GM19351 (cell line): ENCODE measurements at regions not wholly inside any gene's neighbourhood (a gene's known extent, or its start where the extent isn't known, plus 50 kb on each side); places are given as distances from the start of the nearest gene placed in this dataset.
"Not testable (repeated sequence)": the region's sequence is repeated elsewhere in the genome, so short reads cannot be mapped to it uniquely, and the experiment has no call there.

Experiments used
- ATAC-seq: cut with Tn5 transposase; IDR thresholded peaks from one replicate; pipeline ENCODE4 v1.9.1; 2021; ENCODE audit warnings: mild to moderate bottlenecking, moderate library complexity; ENCODE audit not compliant: unreplicated experiment

DNA sequence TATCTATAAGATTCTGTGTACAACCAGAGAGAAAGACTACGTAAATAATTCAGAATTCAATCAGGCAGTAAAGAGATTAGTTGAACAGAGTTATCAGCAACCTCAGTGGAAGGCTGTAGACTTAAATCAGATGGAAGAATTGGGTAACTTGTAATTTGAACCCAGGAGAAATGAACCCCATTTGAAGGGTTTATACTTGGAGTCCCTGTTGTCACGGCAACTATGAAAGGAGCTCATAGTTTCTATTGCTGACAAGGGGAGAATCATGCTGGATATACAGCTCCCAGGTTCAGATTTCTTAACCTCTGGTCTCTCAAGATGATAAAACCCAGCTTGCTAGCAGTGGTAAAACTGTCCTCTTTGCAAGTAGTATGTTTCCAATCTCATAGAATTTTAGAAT is 54.4 kb upstream of the BMP4 start:
- ATAC-seq = no peak

GRCh38 chr14:54023027-54023426 is 66.4 kb upstream of the BMP4 start:
- no peak for ATAC-seq

- ATAC-seq = no peak
Measured at GRCh38 chr14:54025661-54026060, 69.0 kb upstream of the BMP4 start.

DNA sequence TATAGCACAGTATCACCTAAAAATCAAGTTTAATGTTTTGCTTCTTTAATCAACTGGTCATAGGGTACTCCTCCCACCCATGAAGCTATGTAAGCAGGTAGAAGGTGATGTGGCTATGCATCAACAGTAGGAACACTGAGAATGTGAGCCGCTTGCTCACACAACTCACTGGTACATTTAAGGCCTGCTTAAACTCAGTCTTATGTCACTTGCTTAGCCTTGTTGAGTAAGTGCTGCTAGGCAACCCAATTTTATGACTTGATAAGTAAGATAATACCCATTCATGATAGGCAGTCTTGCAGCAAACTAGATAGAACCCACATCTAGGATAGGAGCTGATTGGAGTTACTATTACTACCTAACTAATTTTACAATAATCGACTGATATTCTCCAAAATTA is 70.0 kb upstream of the BMP4 start:
- no peak for ATAC-seq

- ATAC-seq = not testable (repeated sequence)
Measured at GRCh38 chr14:54030996-54031395, 74.4 kb upstream of the BMP4 start.

DNA sequence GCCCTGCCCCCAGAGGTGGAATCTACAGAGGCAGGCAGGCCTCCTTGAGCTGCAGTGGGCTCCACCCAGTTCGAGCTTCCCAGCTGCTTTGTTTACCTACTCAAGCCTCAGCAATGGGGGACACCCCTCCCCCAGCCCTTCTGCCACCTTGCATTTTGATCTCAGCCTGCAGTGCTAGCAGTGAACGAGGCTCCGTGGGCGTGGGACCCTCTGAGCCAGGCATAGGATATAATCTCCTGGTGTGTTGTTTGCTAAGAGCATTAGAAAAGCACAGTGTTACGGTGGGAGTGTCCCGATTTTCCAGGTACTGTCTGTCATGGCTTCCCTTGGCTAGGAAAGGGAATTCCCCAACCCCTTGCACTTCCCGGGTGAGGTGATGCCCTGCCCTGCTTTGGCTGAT is 76.7 kb upstream of the BMP4 start:
- ATAC-seq = not testable (repeated sequence)

GRCh38 chr14:54038724-54039123 is 82.1 kb upstream of the BMP4 start:
- no peak for ATAC-seq

DNA sequence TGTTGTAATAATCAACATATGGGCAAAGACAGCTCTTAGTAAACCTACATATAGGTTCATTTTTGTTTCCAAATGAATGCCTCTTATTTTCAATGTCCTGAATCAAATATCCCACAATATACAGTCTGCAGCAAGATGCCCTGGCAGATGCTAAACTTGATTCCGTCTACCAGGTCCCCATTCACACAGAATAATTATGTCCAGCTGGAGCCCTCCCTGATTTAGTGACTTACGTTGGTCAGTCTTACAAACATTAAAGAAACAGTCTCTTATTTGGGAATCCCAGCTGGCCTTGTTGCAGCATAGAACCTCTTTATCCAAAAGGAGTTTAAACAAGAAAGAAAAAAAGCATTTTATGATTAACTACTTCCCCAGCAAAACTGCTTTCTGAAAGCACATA is 82.7 kb upstream of the BMP4 start:
- ATAC-seq = no peak

DNA sequence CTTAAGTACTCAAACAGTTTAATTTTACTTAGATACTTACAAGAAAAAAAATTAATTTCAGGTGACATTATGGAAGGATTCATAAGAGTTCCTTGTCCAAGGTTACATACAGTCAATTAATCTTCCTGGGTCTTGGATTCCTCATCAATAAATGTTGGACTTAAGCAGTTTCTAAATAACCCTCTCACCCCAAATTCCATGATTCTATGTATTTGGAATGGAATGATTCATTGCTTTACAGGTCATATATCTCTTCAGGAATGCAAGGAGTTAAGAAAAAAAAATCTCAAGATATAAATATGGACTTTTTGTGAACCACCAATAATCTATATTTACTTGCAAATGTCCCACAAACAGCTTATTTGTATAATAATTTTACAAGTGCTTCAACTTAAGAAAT is 84.2 kb upstream of the BMP4 start:
- no peak for ATAC-seq

DNA sequence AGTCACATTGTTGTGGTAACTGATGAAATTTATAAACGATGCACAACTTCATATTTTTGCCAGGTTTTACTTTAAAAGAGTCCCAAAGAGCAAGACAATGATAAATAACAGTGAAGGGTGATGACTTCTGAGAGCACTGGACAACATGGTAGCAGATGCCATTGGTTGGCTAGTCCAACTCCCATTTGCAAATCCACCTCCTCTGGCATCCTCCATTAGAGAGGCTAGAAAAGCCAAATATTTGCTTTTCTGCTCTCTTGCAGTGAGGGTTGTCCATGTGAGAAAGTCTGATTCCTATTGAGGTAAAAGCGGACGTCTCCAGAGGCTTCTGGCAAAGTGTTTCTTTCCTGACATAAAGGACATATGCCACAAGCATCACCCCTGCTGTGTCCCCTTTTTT is 89.6 kb upstream of the BMP4 start:
- ATAC-seq = no peak

GRCh38 chr14:54047645-54048308 is 91.2 kb upstream of the BMP4 start:
- no peak for ATAC-seq

DNA sequence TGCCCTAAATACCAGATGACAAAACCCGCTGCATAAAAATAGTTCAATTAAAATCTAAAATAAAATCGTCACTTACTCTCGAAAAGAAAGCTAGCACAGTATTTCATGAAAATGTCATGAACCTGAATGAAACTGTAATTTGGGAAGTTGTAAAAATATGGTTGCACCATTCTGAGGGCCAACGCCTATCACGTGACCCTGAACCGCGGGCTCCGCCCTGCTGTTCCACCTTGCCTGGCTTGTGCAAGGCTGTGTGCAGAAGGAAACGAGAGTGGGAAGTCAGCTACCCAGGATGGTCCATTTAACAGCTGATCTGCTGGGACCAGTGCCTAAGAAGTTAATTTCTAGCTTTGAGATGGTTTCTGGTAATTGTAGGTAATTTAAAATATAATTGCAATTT is 91.7 kb upstream of the BMP4 start:
- no peak for ATAC-seq

GRCh38 chr14:54048736-54049135 is 92.1 kb upstream of the BMP4 start:
- ATAC-seq = no peak

- no peak for ATAC-seq
Measured at GRCh38 chr14:54050759-54051158, 94.1 kb upstream of the BMP4 start.

- no peak for ATAC-seq
Measured at GRCh38 chr14:54052696-54053385, 96.2 kb upstream of the BMP4 start.

DNA sequence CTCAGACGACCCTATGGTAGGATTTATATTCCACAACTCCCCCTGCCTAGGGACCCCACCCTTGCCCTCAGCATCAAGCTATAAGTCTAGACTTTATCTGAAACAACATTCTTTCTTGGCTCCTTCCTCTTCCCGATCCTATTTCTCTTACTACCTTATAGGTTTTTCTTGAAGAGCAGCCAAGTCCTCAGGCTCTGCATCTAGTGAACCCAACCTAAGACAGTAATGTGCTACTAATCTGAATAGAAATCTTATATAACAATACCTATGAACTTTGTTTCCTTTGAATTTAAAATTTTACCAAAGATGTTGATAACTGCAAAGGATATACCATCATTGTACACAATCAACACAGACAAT is 96.7 kb upstream of the BMP4 start:
- ATAC-seq = no peak

DNA sequence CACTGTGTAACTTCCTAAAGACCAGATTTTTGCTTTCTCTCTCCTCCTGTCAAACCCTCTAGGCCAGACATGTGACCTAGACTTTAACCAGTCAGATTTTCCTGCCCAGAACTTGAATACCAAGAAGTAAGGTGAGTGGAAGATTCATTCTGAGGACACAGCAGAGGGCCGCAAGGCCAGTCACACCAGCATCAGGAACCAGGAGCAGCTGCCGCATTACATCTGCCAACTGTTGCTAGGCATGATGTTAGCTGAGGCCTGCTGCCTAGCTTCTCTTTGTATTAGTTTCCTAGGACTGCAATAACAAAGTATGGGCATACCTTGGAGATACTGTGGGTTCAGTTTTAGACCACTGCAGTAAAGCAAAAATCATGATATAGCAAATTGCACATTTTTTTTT is 101.9 kb upstream of the BMP4 start:
- no peak for ATAC-seq

DNA sequence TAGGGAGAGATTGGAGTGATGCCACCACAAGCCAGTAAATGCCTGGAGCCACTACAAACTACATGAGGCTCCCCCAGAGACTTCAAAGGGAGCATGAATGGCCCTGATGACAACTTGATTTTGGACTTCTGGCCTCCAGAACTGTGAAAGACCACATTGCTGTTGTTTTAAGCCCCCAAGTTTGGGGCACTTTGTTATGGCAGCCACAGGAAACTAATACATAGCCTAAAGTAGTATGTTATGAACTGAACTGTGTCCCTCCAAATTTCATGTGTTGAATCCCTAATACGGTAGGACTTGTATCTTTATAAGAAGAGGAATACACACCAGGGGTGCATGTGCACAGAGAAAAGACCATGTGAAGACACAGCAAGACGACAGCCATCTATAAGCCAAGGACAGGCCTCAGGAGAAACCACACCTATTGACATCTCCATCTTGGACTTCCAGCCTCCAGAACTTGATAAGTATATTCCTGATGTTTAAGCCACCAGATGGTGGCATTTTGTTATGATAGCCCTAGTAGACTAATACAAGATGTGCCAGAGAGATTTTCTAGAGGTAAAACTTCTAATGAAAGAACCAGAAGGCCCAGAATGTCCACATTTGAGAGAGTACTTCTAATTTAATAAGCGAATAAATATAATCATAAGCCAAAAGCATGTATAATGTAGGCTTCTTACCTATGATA is 127.1 kb upstream of the BMP4 start:
- ATAC-seq = no peak

- ATAC-seq = no peak
Measured at GRCh38 chr14:54085232-54085761, 128.7 kb upstream of the BMP4 start.

DNA sequence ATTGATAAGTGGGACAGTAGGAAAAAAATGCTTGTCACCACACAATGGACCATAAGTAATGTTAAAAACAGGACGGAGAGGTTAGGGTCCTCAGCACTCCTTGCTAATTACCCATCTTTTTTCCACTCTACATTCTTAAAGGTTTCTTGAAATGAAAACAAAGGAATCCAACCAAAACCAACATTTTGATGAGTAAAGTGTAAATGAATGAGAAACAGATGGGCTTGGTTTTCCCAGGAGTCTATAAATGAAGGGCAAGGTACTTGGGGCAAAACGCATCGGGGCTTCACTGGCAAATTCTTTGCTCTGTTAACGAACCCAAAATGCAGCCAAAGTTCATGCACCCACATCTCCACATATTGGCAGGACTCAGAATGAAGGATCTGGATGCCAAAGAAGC is 129.2 kb upstream of the BMP4 start:
- no peak for ATAC-seq

GRCh38 chr14:54086767-54087166 is 130.1 kb upstream of the BMP4 start:
- no peak for ATAC-seq

GRCh38 chr14:54087376-54087775 is 130.8 kb upstream of the BMP4 start:
- no peak for ATAC-seq
